HL-60 (cell line): ENCODE measurements at regions not wholly inside any gene's neighbourhood (a gene's known extent, or its start where the extent isn't known, plus 50 kb on each side); places are given as distances from the start of the nearest gene placed in this dataset.

Experiments
- DNase-seq, 2 experiments: peaks; one replicate each; pipeline ENCODE4 v3.0.0-alpha.2; 2010 to 2020; ENCODE audit warnings: low read depth in 1 of 2, low spot score in 1 of 2
- H3K27ac ChIP-seq: fragments of 250-450 bp; sonication (Bioruptor Pico); replicated peaks from 2 replicates; pipeline ENCODE4 v1.5.1; 2020; ENCODE audit warnings: mild to moderate bottlenecking, moderate library complexity
- H3K27me3 ChIP-seq: fragments of 250-450 bp; sonication (Bioruptor Pico); 2 replicates; pipeline ENCODE4 v1.5.1; 2021; ENCODE audit warnings: mild to moderate bottlenecking, moderate library complexity; ENCODE audit not compliant: insufficient read depth, poor library complexity, severe bottlenecking
- H3K4me3 ChIP-seq: replicated peaks from 2 replicates; pipeline ENCODE4 v1.5.1; 2011; ENCODE audit warnings: mild to moderate bottlenecking, control low read depth, low read length; ENCODE audit not compliant: insufficient read depth
- CTCF ChIP-seq: IDR thresholded peaks from one replicate; pipeline ENCODE4 v1.5.1; 2011; ENCODE audit warnings: low read length, control low read depth, inconsistent platforms; ENCODE audit not compliant: insufficient read depth
- GABPA ChIP-seq: IDR thresholded peaks from 2 replicates; pipeline ENCODE4 v1.6.1; 2012; ENCODE audit warnings: low read depth
- POLR2AphosphoS5 ChIP-seq: IDR thresholded peaks from 2 replicates; pipeline ENCODE4 v1.6.1; 2012; ENCODE audit warnings: low read depth
- REST ChIP-seq: IDR thresholded peaks from 2 replicates; pipeline ENCODE4 v1.6.1; 2012; ENCODE audit warnings: low read depth; ENCODE audit not compliant: insufficient replicate concordance
- SPI1 ChIP-seq: IDR thresholded peaks from 2 replicates; pipeline ENCODE4 v1.6.1; 2012; ENCODE audit warnings: low read depth, mild to moderate bottlenecking, borderline replicate concordance

GRCh38 chr2:12432985-12433625 is 283.6 kb upstream of the TRIB2 start:
- Histone ChIP-seq H3K27me3 (no peaks in the 10 kb centered on the region), H3K27ac (no peak overlapping the region), H3K4me3 (no peak overlapping the region)
- DNase-seq: no peak
- TF ChIP-seq SPI1 (no peak), GABPA (no peak), REST (no peak), POLR2AphosphoS5 (no peak), CTCF (no peak)

- H3K27ac ChIP-seq: no peak overlapping the region
These were observed 283.1 kb upstream of the TRIB2 start for GRCh38 chr2:12433626-12433990.

More at GRCh38 chr2:12433626-12433990, 283.1 kb upstream of the TRIB2 start:
- no peaks in the 10 kb centered on the region for H3K27me3 ChIP-seq
- no peak overlapping the region for H3K4me3 ChIP-seq
- TF ChIP-seq POLR2AphosphoS5: no peak
- TF ChIP-seq CTCF: no peak
- no peak for TF ChIP-seq GABPA
- TF ChIP-seq REST: no peak
- no peak for TF ChIP-seq SPI1
- DNase-seq: no peak
